ENCODE measurements at regions not wholly inside any gene's neighbourhood (a gene's known extent, or its start where the extent isn't known, plus 50 kb on each side); places are given as distances from the start of the nearest gene placed in this dataset.

- TF ChIP-seq CTCF (IDR thresholded peaks at IDR 0.05 in 8 of 11, conservative IDR thresholded peaks at IDR 0.05 in 3 of 11) (no peak), POLR2A (IDR thresholded peaks at IDR 0.05) (no peak), POLR2AphosphoS5 (IDR thresholded peaks at IDR 0.05) (no peak)
- no peaks in the 10 kb centered on the region for H3K4me1 ChIP-seq
- no peak overlapping the region for H3K27ac ChIP-seq
- H3K36me3 ChIP-seq, result no peaks in the 10 kb centered on the region
- no peaks in the 10 kb centered on the region for H3K27me3 ChIP-seq (replicated peaks in 1 of 7)
- DNase-seq, result no peak
- H3K9me3 ChIP-seq, result peaks cover 0 to 32% (median 24%) of the 10 kb centered on the region in 8 donors
- no peak overlapping the region for H3K4me3 ChIP-seq
- intact Hi-C loops (cut with DNase I; ENCODE audit: low total_unique reads), result no loop called here
- 90 to 93% (median 93%) methylated on average over 2 of the region's 2 CpGs for WGBS, 5 donors
Measured at GRCh38 chr13:56837161-56837560, 303.6 kb upstream of the PRR20A start.

GRCh38 chr13:56850852-56851251 is 289.9 kb upstream of the PRR20A start:
- H3K36me3 ChIP-seq, result no peaks in the 10 kb centered on the region
- no peak overlapping the region for H3K27ac ChIP-seq
- H3K27me3 ChIP-seq (replicated peaks in 1 of 7), result no peaks in the 10 kb centered on the region
- intact Hi-C loops (cut with DNase I; ENCODE audit: low total_unique reads), result no loop called here
- no peak for TF ChIP-seq POLR2A (IDR thresholded peaks at IDR 0.05)
- no peak for TF ChIP-seq CTCF (IDR thresholded peaks at IDR 0.05 in 8 of 11, conservative IDR thresholded peaks at IDR 0.05 in 3 of 11)
- TF ChIP-seq POLR2AphosphoS5 (IDR thresholded peaks at IDR 0.05), result no peak
- H3K4me3 ChIP-seq, result no peak overlapping the region
- DNase-seq, result no peak
- peaks cover 0 to 12% (median 0%) of the 10 kb centered on the region in 8 donors for H3K9me3 ChIP-seq
- WGBS, 5 donors, result 87 to 94% (median 90%) methylated on average over 2 of the region's 2 CpGs
- no peaks in the 10 kb centered on the region for H3K4me1 ChIP-seq

GRCh38 chr13:56861476-56861875 is 279.2 kb upstream of the PRR20A start:
- Histone ChIP-seq H3K27me3 (replicated peaks in 1 of 7) (no peaks in the 10 kb centered on the region), H3K4me1 (no peaks in the 10 kb centered on the region), H3K4me3 (no peak overlapping the region), H3K9me3 (peaks cover 0 to 14% (median 6%) of the 10 kb centered on the region in 8 donors), H3K36me3 (no peaks in the 10 kb centered on the region), H3K27ac (no peak overlapping the region)
- WGBS, 5 donors, result 47 to 90% (median 59%) methylated on average over 2 of the region's 2 CpGs
- no peak for DNase-seq
- intact Hi-C loops (cut with DNase I; ENCODE audit: low total_unique reads), result no loop called here
- TF ChIP-seq POLR2AphosphoS5 (IDR thresholded peaks at IDR 0.05) (no peak), CTCF (IDR thresholded peaks at IDR 0.05 in 8 of 11, conservative IDR thresholded peaks at IDR 0.05 in 3 of 11) (no peak), POLR2A (IDR thresholded peaks at IDR 0.05) (no peak)

GRCh38 chr13:56864451-56864850 is 276.3 kb upstream of the PRR20A start:
- Histone ChIP-seq H3K4me3 (no peak overlapping the region), H3K27ac (no peak overlapping the region), H3K4me1 (no peaks in the 10 kb centered on the region), H3K27me3 (replicated peaks in 1 of 7) (no peaks in the 10 kb centered on the region), H3K36me3 (no peaks in the 10 kb centered on the region), H3K9me3 (peaks cover 0 to 12% (median 0%) of the 10 kb centered on the region in 8 donors)
- no peak for TF ChIP-seq POLR2AphosphoS5 (IDR thresholded peaks at IDR 0.05)
- TF ChIP-seq CTCF (IDR thresholded peaks at IDR 0.05 in 8 of 11, conservative IDR thresholded peaks at IDR 0.05 in 3 of 11), result no peak
- TF ChIP-seq POLR2A (IDR thresholded peaks at IDR 0.05), result no peak
- 0 to 19% (median 12%) methylated on average over 2 of the region's 2 CpGs for WGBS, 5 donors
- intact Hi-C loops (cut with DNase I; ENCODE audit: low total_unique reads), result no loop called here
- no peak for DNase-seq

Data from spleen (tissue), 11 donors.